Omental fat pad (tissue), 3 donors: ENCODE measurements at regions not wholly inside any gene's neighbourhood (a gene's known extent, or its start where the extent isn't known, plus 50 kb on each side); places are given as distances from the start of the nearest gene placed in this dataset.
A peak's percentile ranks its signal among the peaks of the same experiment; 100 is the strongest.

Source experiments
- ATAC-seq: fragments of 150-250 bp; one replicate; pipeline ENCODE4 v1.9.1; 2016; ENCODE audit warnings: mild to moderate bottlenecking, moderate library complexity; ENCODE audit not compliant: low FRiP score
- DNase-seq: peaks from one replicate; pipeline ENCODE4 v3.0.0-alpha.2; 2019; ENCODE audit warnings: low spot score
- TF ChIP-seq, protein P1 (sequence below), 3 donors: fragments of 450-650 bp; IDR thresholded peaks; one replicate each; pipeline ENCODE4 v1.5.1; 2016 to 2017; ENCODE audit warnings: antibody characterized with exemption in 3 of 3, mild to moderate bottlenecking in 3 of 3, moderate library complexity in 2 of 3

DNA sequence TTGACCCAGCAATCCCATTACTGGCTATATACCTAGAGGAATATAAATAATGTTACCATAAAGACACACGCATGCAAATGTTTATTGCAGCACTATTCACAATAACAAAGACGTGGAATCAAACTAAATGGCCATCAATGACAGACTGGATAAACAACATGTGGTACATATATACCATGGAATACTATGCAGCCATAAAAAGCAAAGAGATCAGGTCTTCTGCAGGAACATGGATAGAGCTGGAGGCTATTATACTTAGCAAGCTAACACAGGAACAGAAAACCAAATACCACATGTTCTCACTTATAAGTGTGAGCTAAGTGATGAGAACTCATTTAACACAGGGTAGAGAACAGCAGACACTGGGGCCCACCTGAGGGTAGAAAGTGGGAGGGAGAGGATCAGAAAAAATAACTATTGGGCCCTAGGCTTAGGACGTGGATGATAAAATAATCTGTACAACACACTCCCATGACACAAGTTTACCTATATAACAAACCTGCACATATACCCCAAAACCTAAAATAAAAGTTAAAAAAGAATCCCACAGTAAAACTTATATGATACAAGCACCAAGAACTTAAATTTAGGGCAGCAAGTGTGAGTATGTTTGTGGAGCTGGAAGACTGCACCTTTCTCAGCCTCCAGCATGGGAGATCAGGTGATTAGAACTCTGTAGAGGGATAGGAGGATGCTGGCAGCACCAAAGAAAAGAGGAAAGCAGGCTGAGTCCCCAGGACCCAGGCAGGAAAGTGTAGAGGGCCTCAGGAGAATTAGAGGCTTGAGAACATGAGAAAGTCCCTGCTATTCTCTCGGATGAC, 320.8 kb upstream of the USP24 start:
- DNase-seq (no peak), ATAC-seq (no peak)
- TF ChIP-seq, protein P1, sequence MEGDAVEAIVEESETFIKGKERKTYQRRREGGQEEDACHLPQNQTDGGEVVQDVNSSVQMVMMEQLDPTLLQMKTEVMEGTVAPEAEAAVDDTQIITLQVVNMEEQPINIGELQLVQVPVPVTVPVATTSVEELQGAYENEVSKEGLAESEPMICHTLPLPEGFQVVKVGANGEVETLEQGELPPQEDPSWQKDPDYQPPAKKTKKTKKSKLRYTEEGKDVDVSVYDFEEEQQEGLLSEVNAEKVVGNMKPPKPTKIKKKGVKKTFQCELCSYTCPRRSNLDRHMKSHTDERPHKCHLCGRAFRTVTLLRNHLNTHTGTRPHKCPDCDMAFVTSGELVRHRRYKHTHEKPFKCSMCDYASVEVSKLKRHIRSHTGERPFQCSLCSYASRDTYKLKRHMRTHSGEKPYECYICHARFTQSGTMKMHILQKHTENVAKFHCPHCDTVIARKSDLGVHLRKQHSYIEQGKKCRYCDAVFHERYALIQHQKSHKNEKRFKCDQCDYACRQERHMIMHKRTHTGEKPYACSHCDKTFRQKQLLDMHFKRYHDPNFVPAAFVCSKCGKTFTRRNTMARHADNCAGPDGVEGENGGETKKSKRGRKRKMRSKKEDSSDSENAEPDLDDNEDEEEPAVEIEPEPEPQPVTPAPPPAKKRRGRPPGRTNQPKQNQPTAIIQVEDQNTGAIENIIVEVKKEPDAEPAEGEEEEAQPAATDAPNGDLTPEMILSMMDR (IDR thresholded peaks at IDR 0.05), result no peak

GRCh38 chr1:55534565-55535121, 319.5 kb upstream of the USP24 start:
- ATAC-seq (no peak), DNase-seq (no peak)

DNA sequence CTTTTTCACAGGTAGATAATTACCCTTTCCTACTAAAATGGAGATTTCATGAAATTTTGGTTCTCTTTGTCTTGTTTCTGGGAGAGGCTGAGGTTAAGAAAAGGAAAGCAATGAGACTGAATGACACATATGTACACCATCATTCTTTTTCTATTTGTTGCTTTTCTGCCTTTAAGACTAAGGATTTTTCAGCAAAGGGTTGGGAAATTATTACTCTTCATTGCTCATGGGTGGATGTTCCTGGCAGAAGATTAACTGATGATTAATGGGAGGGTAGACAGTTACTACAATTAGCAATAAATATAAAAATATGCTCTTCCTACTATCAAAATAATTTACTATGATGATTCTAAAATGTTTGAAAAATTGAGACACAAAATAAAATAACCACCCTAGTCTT, 316.5 kb upstream of the USP24 start:
- TF ChIP-seq, protein P1 (IDR thresholded peaks at IDR 0.05), result no peak
- peak; percentile 51 for ATAC-seq
- DNase-seq, result no peak

More at GRCh38 chr1:55534565-55535121, 319.5 kb upstream of the USP24 start:
- TF ChIP-seq, protein P1 (IDR thresholded peaks at IDR 0.05), result no peak

- ATAC-seq, result no peak
- TF ChIP-seq, protein P1 (IDR thresholded peaks at IDR 0.05), result no peak
- DNase-seq, result no peak
Measured at GRCh38 chr1:55530749-55531478, 315.8 kb upstream of the USP24 start.

DNA sequence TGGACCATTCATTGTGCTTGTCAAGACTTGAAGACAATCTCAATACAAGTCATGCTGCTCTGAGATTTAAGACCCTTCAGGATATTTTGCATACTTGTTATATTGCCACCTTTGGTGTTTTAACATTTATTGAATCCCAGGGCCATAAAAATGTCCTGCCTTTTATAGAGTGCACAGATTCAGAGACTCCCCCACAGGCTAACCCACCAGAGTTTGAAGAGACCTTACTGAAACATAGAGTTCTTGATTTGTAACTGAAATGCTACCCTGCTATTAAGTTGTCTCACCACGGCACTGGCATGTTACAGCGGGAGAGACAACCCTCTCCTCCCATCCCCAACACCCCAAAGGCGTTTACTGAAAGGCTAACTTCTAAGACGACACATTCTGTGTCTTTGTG, 313.9 kb upstream of the USP24 start:
- ATAC-seq, result no peak
- TF ChIP-seq, protein P1 (IDR thresholded peaks at IDR 0.05), result no peak
- DNase-seq, result no peak

DNA sequence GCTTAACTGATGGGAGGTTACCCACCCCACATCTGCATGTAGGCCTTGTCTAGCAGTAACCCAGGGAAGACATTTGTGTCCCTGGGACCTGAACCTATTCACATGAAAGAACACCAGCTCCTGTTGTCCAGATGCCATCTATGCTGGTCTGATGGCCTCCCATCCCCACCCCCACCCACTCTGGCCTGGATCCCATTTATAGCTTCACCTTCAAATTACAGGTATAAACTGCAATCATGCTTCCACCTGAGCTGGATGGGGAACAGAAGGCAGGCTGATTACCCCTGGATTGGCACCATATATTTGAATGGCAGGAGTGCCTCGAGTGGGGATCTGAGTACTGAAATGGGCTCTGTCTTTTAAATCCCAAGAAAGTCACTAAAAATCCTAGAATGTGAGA, 312.7 kb upstream of the USP24 start:
- ATAC-seq, result no peak

More for the DNA sequence above, 312.7 kb upstream of the USP24 start:
- TF ChIP-seq, protein P1 (IDR thresholded peaks at IDR 0.05), result no peak
- DNase-seq, result no peak
